AG04449 (cell line): ENCODE measurements at regions not wholly inside any gene's neighbourhood (a gene's known extent, or its start where the extent isn't known, plus 50 kb on each side); places are given as distances from the start of the nearest gene placed in this dataset.

Experiments used
- CTCF ChIA-PET: fragments of 350-600 bp; formaldehyde crosslinking; extraction: SDS; loops from one replicate; lab custom pipeline; 2021; ENCODE audit warnings: antibody characterized with exemption; lab: Yijun Ruan, JAX
- POLR2A ChIA-PET: fragments of 400-600, 350-600 bp; formaldehyde crosslinking; extraction: SDS; loops from one replicate; lab custom pipeline; 2020; ENCODE audit warnings: antibody characterized with exemption, inconsistent platforms; lab: Yijun Ruan, JAX
- DNase-seq: peaks from one replicate; pipeline ENCODE4 v3.0.0-alpha.2; 2010; ENCODE audit warnings: low read depth, low spot score
- H3K4me3 ChIP-seq: 2 replicates; pipeline ENCODE4 v1.5.1; 2011; ENCODE audit warnings: low read depth, mild to moderate bottlenecking, control low read depth, low read length
- TF ChIP-seq, protein P1 (sequence below): IDR thresholded peaks from one replicate; pipeline ENCODE4 v1.5.1; 2011; ENCODE audit warnings: mild to moderate bottlenecking, moderate library complexity, low read length, control low read depth, inconsistent platforms; ENCODE audit not compliant: insufficient read depth; ENCODE audit errors: missing control alignments

DNA sequence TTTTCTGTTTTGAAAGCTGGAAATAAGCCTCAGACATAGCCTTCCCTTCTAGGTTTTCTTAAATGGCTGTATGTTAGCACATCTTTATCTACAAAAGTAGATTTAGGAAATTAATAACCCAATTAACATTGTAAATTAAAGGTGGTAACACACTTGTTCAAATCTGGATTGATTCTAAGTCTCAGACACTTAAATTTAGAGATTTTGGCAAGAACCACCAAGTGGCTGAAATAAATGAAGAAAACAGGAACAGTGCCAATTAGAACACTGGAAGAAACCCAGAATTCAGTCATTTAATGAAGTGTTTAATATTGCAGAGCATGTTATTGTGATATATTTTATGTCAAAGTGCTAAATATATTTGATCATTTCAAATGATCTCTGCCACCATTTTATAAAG, 628.2 kb downstream of the USP25 start:
- TF ChIP-seq, protein P1, sequence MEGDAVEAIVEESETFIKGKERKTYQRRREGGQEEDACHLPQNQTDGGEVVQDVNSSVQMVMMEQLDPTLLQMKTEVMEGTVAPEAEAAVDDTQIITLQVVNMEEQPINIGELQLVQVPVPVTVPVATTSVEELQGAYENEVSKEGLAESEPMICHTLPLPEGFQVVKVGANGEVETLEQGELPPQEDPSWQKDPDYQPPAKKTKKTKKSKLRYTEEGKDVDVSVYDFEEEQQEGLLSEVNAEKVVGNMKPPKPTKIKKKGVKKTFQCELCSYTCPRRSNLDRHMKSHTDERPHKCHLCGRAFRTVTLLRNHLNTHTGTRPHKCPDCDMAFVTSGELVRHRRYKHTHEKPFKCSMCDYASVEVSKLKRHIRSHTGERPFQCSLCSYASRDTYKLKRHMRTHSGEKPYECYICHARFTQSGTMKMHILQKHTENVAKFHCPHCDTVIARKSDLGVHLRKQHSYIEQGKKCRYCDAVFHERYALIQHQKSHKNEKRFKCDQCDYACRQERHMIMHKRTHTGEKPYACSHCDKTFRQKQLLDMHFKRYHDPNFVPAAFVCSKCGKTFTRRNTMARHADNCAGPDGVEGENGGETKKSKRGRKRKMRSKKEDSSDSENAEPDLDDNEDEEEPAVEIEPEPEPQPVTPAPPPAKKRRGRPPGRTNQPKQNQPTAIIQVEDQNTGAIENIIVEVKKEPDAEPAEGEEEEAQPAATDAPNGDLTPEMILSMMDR = no peak
- CTCF ChIA-PET = interaction anchor here (0.6 to 0.9 kb wide), 2 partner anchors 10 to 25 kb away, joined by 3 read pairs; no protein-coding TSS in a partner anchor
- no peak for DNase-seq
- no peak overlapping the region for H3K4me3 ChIP-seq
- POLR2A ChIA-PET = no interaction called here

DNA sequence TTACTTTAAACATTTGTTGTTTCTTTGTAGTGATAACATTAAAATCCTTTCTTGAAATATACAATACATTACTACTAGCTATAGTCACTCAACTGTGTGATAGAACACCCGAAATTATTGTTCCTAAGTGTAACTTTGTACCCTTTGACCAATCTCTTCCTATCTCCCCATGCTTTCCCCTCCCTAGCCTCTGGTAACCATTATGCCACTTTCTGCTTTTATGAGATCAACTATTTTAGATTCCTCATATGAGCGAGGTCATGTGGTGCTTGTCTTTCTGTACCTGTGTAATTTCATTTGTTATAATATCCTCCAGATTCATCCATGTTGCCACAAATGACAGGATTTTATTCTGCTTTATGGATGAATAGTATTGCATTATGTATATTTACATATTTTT, 629.0 kb downstream of the USP25 start:
- no peak for DNase-seq
- CTCF ChIA-PET = no interaction called here
- H3K4me3 ChIP-seq = no peak overlapping the region
- TF ChIP-seq, protein P1 = no peak
- POLR2A ChIA-PET = no interaction called here

DNA sequence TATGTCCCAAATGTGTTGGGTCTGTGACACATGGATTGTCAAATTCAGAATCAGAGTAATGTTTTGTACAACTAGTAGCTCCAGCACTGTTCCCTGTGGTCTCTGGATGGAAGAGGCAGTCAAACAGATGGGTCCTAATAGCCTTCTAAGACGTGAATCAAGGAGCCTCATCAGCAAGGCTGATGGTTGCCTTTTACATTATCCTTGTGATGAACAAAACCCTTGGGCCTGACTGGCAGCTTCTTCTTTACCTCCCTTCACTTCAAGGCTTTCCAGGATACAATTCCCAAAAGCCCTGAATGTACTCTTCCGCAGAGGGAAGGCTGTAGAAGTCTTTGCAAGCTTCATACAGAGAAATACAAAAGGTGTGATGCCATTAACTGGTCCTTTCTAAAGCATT, 633.3 kb downstream of the USP25 start:
- ChIA-PET POLR2A (no interaction called here), CTCF (no interaction called here)
- DNase-seq = no peak
- no peak overlapping the region for H3K4me3 ChIP-seq
- TF ChIP-seq, protein P1 = no peak

DNA sequence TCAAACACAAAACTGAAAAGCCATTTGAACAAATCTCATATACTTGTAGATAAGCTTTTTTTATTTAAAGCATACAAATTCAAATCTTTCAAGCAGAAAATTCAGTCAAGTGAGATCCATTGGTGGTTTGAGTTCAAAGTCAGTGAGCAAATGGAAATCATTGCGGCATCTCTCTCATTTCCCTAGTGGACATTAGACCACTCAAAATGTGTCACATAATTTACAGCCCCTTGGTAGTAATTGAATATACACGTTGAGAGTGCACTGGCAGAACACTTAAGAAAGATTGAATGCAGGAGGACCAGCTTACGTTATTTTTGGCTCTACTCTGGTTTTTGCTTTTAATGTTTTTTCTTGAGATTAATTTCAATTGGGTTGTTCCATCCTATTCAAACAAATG, 633.7 kb downstream of the USP25 start:
- H3K4me3 ChIP-seq = no peak overlapping the region
- DNase-seq = no peak
- ChIA-PET POLR2A (no interaction called here), CTCF (no interaction called here)
- TF ChIP-seq, protein P1 = no peak

DNA sequence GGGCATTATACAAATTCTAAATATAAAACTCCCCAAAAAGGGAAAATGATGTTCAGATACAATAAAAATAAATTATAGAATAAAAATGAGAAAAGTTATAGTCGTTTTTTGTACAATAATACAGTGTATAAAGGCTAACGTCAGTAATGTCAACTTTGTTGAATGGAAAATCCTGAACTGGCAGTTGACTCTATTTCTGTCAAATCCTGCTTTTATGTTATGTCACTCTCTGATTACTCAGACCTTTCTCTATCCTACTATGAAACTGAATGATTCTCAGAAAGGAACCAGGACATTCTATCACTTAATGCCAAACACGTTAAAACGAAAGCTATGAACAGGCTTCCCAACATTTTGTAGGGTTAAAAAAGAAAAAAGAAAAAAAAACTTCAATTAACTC, 636.4 kb downstream of the USP25 start:
- TF ChIP-seq, protein P1 = no peak
- POLR2A ChIA-PET = no interaction called here
- CTCF ChIA-PET = no interaction called here
- no peak for DNase-seq
- no peak overlapping the region for H3K4me3 ChIP-seq

DNA sequence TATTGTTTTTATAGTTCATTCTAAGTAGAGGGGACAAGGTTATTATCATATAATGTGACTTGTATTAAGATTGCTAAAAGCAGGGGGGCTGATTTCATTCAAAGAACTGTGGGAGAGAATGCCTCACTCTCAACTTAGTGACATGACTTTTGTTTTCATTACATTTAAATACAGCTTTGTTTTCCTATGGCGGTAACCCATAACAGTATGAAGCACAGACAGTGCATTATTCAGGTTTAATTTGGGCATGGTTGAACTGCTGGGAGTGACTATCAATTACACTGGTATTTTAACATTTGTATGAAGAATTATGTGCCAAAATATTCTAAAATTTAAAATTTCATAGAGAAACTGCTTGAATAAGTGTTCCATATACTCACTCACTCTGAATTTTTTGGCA, 637.3 kb downstream of the USP25 start:
- ChIA-PET CTCF (no interaction called here), POLR2A (no interaction called here)
- no peak for DNase-seq
- H3K4me3 ChIP-seq = no peak overlapping the region
- TF ChIP-seq, protein P1 = no peak
